ENCODE measurements at regions not wholly inside any gene's neighbourhood (a gene's known extent, or its start where the extent isn't known, plus 50 kb on each side); places are given as distances from the start of the nearest gene placed in this dataset.
"Not testable (repeated sequence)": the region's sequence is repeated elsewhere in the genome, so short reads cannot be mapped to it uniquely, and the experiment has no call there.

DNA sequence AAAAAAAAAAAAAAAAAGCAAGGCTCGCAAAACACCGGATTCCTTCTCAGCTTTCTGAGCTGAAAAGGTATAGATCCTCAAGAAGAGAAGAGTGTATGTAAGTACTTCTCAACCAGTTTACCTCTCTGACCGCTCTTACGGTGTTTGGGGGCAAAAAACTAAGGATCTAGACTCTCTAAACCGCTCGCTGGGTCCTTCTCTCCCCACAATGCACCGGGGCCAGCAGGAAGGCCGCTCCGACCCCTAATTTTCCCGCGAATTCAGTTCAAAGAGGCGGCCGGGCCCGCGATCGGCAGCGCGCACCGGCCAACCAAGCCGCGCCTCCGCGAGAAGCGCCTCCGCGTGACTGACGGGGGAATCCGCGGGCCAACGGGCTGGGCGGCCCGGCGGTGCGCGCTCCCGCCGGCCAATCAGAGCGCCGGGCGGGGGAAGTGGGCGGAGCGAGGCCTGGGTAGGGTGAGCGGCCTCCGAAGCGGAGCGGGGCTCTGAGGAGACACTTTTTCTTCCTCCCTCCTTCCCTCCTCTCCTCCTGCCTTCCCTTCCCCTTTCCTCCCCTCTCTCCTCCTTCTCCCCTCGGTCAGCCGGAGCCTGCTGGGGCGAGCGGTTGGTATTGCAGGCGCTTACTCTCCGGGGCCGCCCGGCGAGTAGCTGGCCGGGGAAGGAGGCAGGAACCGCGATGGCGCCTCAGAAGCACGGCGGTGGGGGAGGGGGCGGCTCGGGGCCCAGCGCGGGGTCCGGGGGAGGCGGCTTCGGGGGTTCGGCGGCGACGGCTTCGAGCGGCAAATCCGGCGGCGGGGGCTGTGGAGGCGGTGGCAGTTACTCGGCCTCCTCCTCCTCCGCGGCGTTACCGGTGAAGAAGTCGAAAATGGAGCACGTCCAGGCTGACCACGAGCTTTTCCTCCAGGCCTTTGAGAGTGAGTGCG, 93.0 kb downstream of the CRLF3 start:
- peak; percentile 78 for DNase-seq (ENCODE audit: low read depth)

DNA sequence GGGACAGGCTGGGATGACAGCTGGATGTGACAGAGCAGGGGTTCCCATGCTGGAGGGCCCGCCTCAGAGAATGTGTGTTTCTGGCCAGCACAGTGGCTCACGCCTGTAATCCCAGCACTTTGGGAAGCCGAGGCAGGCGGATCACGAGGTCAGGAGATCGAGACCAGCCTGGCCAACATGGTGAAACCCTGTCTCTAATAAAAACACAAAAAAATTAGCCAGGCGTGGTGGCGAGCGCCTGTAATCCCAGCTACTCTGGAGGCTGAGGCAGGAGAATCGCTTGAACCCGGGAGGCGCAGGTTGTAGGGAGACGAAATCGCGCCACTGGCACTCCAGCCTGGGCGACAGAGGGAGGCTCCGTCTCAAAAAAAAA, 93.7 kb downstream of the CRLF3 start:
- not testable (repeated sequence) for DNase-seq (ENCODE audit: low read depth)

DNA sequence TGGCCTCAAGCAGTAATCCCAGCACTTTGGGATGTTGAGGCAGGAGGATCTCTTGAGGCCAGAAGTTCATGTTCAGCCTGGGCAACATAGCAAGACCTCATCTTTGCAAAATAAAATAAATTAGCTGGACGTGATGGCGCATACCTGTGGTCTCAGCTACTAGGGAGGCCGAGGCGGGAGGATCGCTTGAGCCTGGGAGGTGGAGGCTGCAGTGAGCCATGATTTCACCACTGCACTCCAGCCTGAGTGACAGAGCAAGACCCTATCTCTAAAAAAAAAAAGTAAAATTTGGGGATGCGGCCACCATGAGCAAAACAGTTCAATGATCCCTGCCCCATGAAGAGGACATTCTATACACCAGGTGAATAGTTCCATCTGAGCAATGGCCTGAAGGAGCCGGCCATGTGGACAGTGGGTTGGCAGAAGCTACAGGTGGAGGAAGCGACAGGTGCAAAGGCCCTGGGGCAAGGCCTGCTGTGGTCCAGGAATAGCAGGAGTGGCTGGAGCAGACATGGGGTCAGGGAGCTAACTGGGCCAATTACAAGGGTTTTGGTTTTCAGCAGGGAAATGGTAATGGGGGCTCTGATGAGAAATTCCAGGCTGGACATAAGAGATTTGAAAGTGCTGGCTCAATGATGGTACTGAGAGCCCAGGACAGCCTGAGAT, 94.2 kb downstream of the CRLF3 start:
- DNase-seq (ENCODE audit: low read depth), result not testable (repeated sequence)

DNA sequence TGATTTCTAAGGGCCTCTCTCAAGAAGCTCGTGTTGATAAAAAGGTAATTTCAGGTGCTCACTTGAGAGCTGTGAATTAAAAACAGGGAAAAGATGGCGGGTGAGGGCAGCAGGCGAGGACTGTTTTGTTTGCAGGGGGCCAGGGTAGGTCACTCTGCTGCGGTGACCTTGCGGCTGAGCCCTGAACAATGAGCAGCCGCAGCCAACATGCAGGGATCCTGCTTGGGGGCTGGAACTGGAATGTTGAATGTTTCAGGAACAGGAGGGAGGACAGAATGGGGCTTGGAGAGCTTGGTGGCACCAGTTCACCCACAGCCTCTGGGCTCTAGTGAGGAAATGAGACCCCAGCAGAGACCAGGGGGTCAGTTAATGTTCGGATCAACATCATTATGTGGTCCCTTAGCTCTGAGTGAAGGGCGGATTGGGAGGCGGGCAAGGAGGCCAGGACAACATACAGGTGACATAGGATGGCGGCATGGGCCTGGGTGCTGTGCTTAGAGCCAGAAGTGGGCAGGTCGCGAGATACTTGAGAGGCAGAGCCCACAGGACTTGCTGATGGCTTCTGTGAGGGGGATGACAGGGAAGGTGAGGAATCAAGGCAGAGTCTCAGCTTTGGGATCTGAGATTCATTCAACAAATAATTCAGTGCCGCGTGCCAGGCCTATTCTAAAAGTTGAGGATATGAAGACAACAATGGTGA, 94.9 kb downstream of the CRLF3 start:
- DNase-seq (ENCODE audit: low read depth), result not testable (repeated sequence)

DNA sequence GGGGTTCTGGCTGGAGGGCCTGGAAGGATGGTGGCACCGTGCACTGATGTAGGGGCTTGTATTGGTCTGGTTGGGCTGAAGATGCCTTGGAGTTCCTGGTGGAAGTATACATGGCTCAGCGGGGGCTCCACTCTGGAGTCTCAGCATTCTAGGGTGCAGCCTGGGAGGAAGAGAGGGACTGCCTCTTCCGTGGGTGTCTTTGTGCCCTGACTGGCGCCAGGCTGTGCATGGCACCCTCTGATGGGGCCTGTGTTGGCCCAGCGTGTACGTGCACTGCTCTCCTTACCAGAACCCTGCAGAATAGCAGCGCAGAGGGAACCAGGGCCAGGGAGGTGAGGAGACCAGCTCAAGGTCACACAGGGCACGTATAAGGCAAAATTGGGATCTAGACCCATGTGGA, 97.0 kb downstream of the CRLF3 start:
- not testable (repeated sequence) for DNase-seq (ENCODE audit: low read depth)

DNA sequence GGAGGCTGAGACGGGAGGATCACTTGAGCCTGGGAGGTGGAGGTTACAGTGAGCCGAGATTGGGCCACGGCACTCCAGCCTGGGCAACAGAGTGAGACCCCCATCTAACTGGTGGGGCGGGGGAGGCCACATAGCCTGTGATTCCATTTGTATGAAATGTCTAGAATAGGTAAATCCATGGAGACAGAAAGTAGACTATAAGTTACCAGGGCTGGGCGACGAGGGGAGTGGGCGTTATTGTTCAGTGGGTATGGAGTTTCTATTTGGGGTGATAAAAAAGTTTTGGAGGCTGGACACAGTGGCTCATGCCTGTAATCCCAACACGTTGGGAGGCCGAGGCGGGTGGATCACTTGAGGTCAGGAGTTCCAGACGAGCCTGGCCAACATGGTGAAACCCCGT, 97.8 kb downstream of the CRLF3 start:
- not testable (repeated sequence) for DNase-seq (ENCODE audit: low read depth)

DNA sequence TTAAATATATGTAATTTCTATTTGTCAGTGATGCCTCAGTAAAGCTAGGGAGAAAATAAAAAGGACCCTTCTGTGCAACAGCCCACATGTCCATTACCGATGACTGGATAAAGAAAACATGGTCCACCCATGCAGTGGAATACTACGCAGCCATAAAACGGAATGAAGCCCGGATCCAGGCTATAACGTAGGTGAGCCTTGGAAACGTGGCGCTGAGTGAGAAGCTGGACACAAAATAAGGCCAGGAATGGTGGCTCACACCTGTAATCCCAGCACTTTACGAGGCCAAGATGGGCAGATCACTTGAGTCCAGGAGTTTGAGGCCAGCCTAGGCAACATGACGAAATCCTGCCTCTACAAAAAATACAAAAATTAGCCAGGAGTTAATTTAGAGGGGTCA, 98.2 kb downstream of the CRLF3 start:
- not testable (repeated sequence) for DNase-seq (ENCODE audit: low read depth)

DNA sequence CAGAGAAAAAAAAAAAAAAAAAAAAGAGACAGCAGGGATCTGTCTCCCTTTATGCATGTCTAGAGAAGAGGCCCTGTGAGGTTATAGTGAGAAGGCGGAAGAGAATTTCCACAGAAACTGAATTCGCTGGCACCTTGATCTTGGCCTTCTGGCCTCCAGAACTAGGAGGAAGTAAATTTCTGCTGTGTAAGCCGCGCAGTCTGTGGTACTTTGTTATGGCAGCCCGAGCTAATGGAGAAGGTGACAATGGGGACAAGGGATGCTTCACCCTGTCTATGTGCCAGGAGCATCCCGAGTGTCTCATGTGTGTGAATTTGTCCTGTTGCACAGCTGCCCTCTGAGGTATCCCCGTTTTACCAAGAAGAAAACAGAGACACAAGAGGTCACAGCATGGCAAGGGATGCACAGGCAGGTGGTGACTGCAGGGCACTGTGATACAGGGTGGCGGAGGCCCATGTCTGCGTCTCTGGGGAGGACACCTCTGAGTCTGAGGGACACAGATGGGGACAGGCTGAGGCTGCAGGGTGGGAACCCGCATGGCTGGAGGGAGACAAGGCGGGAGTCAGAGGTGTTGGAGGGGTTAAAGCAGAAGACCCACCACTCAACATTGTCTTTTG, 100.3 kb downstream of the CRLF3 start:
- not testable (repeated sequence) for DNase-seq (ENCODE audit: low read depth)

DNA sequence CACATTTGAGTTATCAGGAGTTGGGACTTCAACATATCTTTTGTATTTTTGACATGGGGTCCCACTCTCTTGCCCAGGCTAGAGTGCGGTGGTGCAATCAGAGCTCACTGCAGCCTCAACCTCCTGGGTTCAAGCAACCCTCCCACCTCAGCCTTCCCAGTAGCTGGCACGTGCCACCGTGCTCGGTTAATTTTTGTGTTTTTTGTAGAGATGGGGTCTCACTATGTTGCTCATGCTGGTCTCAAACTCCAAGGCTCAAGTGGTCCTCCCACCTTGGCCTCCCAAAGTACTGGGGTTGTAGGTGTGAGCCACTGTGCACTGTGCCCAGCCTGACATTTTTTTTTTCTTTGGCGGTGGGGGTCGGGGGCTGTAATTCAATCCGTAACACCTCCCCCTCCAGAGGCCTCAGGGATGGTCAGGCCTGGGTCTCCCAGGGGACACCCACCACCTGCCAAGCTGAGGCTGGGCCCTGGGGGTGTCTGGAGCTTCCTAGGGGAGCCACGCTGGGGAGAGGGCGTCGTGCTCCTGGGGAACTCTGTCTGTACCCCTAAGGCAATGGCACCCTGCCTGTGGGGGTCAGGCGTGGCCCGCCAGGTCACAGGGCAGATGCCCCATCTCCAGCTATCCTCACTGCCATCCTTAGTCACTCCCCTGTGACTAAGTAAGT, 102.2 kb downstream of the CRLF3 start:
- DNase-seq (ENCODE audit: low read depth), result not testable (repeated sequence)

DNA sequence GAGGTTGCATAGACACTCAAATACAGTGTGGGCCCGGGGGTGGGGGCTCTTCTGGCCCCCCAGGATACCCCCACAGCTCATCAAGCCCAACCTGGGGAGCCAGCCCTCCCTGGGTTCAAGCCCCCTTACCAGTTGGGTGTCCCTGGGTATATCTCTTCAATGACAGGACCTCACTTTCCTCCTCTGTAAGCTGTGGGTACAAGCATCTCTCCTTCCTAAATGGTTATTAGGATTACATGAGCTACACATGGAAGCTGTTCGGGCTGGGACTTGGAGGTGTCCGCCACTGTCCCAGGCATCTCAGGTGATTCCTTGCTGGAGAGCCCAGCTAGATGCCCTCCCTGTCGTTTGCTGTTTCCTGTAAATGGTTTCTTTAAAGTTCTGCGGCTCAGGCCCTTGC, 103.5 kb downstream of the CRLF3 start:
- DNase-seq (ENCODE audit: low read depth), result not testable (repeated sequence)

DNA sequence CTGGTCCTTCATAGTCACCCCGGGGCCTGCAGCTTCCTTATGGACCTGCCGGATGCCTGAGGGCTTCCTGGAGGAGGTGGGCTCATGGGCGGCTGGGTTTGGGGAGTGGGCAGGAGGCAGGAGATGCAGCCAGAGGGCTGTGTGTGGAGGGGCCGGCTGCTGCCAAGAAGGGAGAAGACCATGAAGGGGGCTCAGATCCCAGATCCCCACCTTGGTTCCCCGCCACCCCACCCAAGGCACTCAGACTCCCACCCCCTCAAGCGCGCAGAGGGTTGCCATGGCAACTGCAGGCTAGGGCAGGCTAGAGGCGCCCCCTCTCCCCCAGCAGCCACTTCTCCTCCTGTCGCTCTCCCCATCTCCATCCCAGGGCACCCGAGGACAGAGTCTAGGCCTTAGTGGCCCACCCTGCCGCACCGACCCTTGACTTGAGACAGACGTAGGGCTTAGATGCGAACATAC, 104.5 kb downstream of the CRLF3 start:
- no peak for DNase-seq (ENCODE audit: low read depth)

DNA sequence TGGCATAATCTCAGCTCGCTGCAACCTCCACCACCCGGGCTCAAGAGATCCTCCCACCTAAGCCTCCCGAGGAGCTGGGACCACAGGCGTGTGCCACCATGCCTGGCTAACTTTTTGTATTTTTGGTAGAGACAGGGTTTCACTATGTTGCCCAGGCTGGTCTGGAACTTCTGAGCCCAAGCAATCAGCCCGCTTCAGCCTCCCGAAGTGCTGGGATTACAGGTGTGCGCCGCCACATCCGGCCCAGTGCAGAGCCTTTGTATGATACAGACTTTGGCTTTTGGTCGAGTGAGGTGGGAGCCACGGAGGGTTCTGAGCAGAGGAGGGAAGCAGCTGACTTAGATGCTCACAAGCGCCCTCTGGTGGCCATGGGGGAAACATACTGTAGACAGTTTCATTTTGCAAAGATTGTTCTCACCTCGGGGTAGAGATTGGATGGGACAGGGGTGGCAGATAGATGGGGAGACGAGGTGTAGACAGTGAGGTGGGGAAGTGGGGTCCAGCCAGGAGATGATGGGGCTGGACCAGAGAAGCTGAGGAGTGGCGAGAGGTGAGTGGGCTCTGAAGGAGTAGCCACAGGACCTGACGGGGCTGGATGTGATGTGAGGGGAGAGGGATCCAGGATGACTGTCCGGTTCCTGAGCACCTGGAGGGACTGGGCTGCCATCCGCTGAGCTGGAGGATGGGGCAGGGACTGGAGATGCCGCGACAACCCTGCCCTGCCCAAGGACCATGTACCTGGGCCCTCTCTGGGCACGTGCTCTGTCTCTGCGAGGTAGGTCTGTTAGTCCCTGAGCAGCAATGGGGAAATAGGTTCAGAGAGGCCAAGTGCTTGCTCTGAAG, 105.1 kb downstream of the CRLF3 start:
- peak; percentile 46 for DNase-seq (ENCODE audit: low read depth)

DNA sequence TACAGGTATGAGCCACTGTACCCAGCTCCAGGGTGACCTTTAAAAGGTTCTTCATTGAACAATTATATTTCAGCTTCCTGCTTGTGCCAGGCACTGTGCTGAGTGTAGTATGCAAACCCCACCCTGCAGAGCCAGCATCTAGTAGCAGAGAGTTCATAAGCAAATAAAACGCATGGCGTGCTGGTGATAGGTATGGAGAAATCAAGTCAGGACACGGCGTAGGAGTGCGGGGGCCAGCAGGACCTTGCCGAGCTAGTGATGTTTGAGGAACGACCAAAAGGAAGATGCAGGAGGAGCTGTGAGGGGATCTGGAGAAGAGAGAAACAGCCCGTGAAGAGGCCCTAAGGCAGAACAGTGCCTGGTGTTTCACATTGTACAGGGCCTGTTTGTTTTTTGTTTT, 105.8 kb downstream of the CRLF3 start:
- DNase-seq (ENCODE audit: low read depth), result not testable (repeated sequence)

DNA sequence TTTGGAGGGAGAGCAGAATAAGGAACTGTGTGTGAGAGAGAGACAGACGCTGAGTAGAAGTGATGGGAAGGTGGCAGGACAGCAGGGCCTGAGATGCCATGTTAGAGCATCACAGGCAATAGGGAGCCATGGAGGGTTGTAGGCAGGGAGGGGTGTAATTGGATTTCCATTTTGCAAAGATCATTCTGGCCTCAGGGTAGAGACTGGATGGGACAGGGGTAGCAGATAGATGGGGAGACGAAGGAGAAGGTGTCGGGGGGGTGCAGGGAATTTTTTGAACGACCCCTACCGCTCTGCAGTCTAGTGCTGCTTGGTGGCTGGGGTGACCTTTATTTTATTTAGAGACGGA, 106.4 kb downstream of the CRLF3 start:
- DNase-seq (ENCODE audit: low read depth), result not testable (repeated sequence)

DNA sequence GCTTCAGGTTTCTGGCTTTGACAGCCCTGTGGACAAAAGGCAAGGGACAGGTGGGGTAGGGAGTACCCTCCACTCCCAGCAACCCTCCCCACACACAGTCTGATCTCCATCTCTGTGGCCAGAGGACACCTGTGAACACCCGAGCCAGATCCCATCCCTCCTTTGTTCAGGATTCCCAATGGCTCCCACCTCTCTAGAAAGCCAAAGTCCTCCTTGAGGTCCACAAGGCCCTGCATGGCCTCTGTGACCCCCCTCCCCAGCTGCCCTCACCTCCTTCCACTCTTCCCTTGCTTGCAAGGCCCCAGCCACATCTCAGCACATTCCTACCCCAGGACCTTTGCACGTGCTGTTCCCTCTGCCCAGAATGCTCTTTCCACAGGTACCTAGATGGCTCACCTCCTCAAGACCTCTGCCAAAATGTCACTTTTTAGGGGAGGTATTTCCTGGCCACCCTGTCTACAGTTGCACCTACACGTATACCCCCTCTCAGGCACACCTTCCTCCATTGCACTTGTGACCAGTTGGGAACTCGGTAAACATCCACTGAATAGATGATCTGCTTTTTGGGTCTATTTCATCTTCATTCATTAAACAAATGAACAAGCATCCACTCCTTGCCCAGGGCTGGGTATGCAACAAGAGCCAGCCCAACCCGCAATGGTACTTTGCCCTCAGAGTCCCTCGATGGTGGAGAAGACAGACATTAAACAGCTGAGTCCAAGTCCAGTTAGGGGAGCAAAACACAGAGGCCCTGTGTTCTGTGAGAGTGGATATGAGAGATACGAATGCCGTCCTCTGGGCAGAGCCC, 107.0 kb downstream of the CRLF3 start:
- DNase-seq (ENCODE audit: low read depth), result no peak

DNA sequence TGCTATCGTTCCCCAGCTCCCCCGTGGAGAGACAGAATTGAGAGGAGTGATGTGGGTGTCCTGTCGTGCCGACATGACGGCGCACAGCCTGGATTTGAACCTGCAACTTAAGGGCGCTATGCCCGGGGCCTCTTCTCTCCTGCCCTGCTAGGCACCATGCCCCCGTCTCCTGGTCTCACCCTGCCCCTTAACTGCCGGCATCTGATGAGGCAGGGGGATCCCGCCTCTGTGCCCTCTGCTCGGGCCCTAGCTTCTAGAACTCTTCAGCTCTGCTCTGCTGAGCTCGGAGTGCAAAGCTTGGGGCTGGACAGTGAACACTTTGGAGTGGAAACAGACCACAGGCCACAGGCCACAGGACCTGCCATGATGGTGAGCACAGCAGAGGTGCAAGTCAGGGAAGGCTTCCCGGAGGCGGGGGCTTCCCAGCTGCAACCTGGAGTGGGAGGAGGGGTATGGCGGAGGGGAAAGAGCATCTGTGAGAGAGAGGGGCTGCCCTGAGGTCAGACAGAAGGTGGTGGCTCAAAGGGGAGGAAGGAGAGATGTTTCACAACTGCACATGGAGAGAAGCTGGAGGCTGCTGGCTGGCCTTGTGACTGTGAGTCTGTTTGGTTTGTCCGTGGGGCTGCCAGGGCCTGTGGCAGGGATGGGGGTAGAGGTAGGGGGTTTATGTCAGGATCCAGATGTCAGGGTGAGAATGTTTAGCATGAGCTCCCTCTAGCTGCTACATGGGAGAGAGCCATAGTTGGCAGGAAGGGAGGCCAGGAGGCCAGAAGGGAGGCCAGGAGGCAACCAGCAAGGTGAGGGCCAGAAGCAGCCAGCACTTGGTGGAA, 107.8 kb downstream of the CRLF3 start:
- DNase-seq (ENCODE audit: low read depth), result peak; percentile 44

DNA sequence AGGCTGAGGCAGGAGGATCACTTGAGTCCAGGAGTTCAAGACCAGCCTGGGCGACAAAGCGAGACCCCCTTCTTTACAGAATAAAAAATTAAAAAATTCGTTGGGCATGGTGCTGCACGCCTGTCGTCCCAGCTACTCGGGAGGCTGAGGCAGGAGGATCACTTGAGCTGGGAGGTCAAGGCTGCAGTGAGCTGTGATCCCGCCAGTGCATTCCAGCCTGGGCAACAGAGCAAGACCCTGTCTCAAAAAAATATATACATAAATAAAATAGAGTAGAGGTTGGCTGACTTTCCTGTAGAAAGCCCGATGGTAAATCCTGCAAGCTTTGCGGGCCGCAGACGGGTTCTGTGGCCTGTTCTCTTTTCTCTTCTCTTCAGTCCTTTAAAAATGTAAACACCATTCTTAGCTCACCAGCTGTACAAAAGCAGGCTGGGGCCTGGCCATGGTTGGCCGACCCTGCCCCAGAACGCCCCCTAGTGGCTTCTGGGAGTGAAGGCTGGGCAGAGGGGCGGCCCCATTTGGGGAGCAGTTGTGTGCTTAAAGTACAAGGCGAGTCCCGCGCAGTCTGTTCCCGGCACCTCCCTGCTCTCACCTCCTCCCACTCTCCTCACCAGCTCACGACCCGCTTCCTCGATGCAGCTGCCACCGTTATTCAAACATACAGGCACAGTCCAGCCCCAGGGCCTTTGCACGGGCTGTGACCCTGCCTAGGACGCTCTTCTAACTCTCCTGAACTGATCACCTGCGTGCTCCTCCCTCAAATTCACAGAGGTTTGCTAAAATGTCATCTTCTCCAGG, 109.5 kb downstream of the CRLF3 start:
- peak; percentile 49 for DNase-seq (ENCODE audit: low read depth)

DNA sequence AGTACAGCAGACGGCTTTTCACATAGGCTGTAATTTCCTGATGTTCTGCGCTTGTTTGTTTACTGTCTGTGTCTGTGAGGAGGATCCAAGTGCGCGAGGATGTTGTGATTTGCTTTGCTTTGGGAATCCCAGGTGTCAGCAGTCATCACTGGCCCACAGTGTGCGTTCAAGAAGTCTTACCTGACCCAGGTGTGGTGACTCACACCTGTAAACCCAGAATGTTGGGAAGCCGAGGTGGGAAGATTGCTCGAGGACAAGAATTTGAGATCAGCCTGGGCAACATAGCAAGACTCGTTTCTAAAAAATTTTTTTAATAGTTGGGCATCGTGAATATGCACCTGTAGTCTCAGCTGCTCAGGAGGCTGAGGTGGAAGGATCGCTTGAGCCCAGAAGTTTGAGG, 110.7 kb downstream of the CRLF3 start:
- DNase-seq (ENCODE audit: low read depth), result not testable (repeated sequence)

Data from amniotic epithelial cell (primary cell).